ENCODE measurements at regions not wholly inside any gene's neighbourhood (a gene's known extent, or its start where the extent isn't known, plus 50 kb on each side); places are given as distances from the start of the nearest gene placed in this dataset.

- intact Hi-C loops (cut with DNase I) = no loop called here
- H3K4me3 ChIP-seq = no peak overlapping the region
- H3K27me3 ChIP-seq = no peaks in the 10 kb centered on the region
- DNase-seq = no peak
- H3K4me1 ChIP-seq (ENCODE audit: insufficient read depth) = no peaks in the 10 kb centered on the region
- no peaks in the 10 kb centered on the region for H3K36me3 ChIP-seq
- no peaks in the 10 kb centered on the region for H3K9me3 ChIP-seq
- TF ChIP-seq POLR2A (IDR thresholded peaks at IDR 0.05) = no peak
- TF ChIP-seq CTCF (IDR thresholded peaks at IDR 0.05) = no peak
- TF ChIP-seq EP300 (IDR thresholded peaks at IDR 0.05) = no peak
- 87 to 91% (median 89%) methylated on average over 3 of the region's 3 CpGs for WGBS, 3 donors
- no peak overlapping the region for H3K27ac ChIP-seq
Observed at GRCh38 chr11:37999171-37999570, 1401.1 kb upstream of the RAG2 start.

GRCh38 chr11:37995886-37996285 is 1397.8 kb upstream of the RAG2 start:
- H3K9me3 ChIP-seq = no peaks in the 10 kb centered on the region
- H3K27ac ChIP-seq = no peak overlapping the region
- no peaks in the 10 kb centered on the region for H3K27me3 ChIP-seq
- intact Hi-C loops (cut with DNase I) = no loop called here
- H3K4me1 ChIP-seq (ENCODE audit: insufficient read depth) = no peaks in the 10 kb centered on the region
- TF ChIP-seq EP300 (IDR thresholded peaks at IDR 0.05) = no peak
- TF ChIP-seq POLR2A (IDR thresholded peaks at IDR 0.05) = no peak
- TF ChIP-seq CTCF (IDR thresholded peaks at IDR 0.05) = no peak
- no peaks in the 10 kb centered on the region for H3K36me3 ChIP-seq
- H3K4me3 ChIP-seq = no peak overlapping the region
- no peak for DNase-seq
- 57 to 66% (median 59%) methylated on average over 2 of the region's 2 CpGs for WGBS, 3 donors

DNA sequence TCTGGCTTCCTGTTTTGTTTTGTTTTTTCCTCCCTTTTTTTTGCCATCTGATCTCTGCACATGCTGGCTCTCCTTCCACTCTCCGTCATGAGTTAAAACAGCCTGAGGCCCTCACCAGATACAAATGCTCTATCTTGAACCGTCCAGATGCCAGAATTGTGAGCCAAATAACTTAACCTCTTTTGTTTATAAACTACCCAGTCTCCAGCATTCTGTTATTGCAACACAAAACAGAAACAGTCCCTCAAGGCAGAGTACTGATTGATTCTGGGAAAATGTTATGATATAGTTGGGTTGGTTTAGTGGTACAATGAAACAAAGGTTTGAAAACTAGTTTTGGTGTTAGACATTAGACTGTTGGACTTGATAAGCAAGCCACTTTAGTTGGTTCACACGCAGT is 1390.0 kb upstream of the RAG2 start:
- no peak for TF ChIP-seq CTCF (IDR thresholded peaks at IDR 0.05)
- no peak for TF ChIP-seq POLR2A (IDR thresholded peaks at IDR 0.05)
- no peak for TF ChIP-seq EP300 (IDR thresholded peaks at IDR 0.05)
- peaks cover 1% of the 10 kb centered on the region for H3K4me1 ChIP-seq (ENCODE audit: insufficient read depth)
- H3K36me3 ChIP-seq = no peaks in the 10 kb centered on the region
- 2 to 4% (median 2%) methylated on average over 3 of the region's 3 CpGs for WGBS, 3 donors
- no peaks in the 10 kb centered on the region for H3K9me3 ChIP-seq
- H3K27me3 ChIP-seq = no peaks in the 10 kb centered on the region
- intact Hi-C loops (cut with DNase I) = no loop called here
- DNase-seq = peak in 2 of 5 donors; percentile 24 to 31
- no peak overlapping the region for H3K27ac ChIP-seq
- no peak overlapping the region for H3K4me3 ChIP-seq

GRCh38 chr11:37984991-37985390 is 1387.0 kb upstream of the RAG2 start:
- no peak for TF ChIP-seq CTCF (IDR thresholded peaks at IDR 0.05)
- TF ChIP-seq EP300 (IDR thresholded peaks at IDR 0.05) = no peak
- no peak for TF ChIP-seq POLR2A (IDR thresholded peaks at IDR 0.05)
- H3K27ac ChIP-seq = no peak overlapping the region
- H3K4me1 ChIP-seq (ENCODE audit: insufficient read depth) = peaks cover 3% of the 10 kb centered on the region
- 66 to 86% (median 79%) methylated on average over 1 of the region's 1 CpG for WGBS, 3 donors
- no peaks in the 10 kb centered on the region for H3K9me3 ChIP-seq
- H3K36me3 ChIP-seq = no peaks in the 10 kb centered on the region
- no peaks in the 10 kb centered on the region for H3K27me3 ChIP-seq
- H3K4me3 ChIP-seq = no peak overlapping the region
- intact Hi-C loops (cut with DNase I) = no loop called here
- DNase-seq = no peak

DNA sequence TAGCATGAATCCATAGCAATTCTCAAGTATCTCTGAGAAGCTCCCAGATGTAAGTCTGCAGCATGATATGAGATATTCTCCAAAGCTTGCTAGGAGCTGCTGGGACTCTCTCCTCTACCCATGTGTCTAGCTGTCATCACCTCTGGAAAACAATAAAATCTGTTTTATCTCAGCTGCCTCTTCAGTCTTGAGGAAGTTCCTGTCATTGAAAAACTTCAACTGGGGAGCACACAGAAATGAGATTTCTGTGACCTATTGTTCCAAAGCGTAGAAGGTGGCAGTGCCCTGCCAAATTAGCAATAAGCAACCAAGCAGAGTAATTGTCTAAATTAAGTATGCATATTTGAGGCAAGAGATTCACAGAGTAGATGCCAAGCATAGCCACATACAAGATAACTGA is 1380.6 kb upstream of the RAG2 start:
- intact Hi-C loops (cut with DNase I) = no loop called here
- TF ChIP-seq EP300 (IDR thresholded peaks at IDR 0.05) = no peak
- TF ChIP-seq POLR2A (IDR thresholded peaks at IDR 0.05) = no peak
- TF ChIP-seq CTCF (IDR thresholded peaks at IDR 0.05) = no peak
- Histone ChIP-seq H3K36me3 (no peaks in the 10 kb centered on the region), H3K4me1 (ENCODE audit: insufficient read depth) (peaks cover 2% of the 10 kb centered on the region), H3K27me3 (no peaks in the 10 kb centered on the region), H3K27ac (no peak overlapping the region), H3K4me3 (no peak overlapping the region), H3K9me3 (no peaks in the 10 kb centered on the region)
- 78 to 85% (median 82%) methylated on average over 1 of the region's 1 CpG for WGBS, 3 donors
- no peak for DNase-seq

Measured in ovary (tissue), 7 donors.